ENCODE measurements at regions not wholly inside any gene's neighbourhood (a gene's known extent, or its start where the extent isn't known, plus 50 kb on each side); places are given as distances from the start of the nearest gene placed in this dataset.

GRCh38 chr16:76226481-76226880, 50.7 kb upstream of the CNTNAP4 start:
- Histone ChIP-seq H3K9me3 (peaks cover 0 to 4% (median 0%) of the 10 kb centered on the region in 3 donors), H3K36me3 (no peaks in the 10 kb centered on the region), H3K4me3 (no peak overlapping the region), H3K4me1 (no peaks in the 10 kb centered on the region), H3K27ac (no peak overlapping the region), H3K27me3 (no peaks in the 10 kb centered on the region)
- intact Hi-C loops (cut with DNase I; ENCODE audit: low total_unique reads): no loop called here
- no peak for DNase-seq
- TF ChIP-seq, protein P1, sequence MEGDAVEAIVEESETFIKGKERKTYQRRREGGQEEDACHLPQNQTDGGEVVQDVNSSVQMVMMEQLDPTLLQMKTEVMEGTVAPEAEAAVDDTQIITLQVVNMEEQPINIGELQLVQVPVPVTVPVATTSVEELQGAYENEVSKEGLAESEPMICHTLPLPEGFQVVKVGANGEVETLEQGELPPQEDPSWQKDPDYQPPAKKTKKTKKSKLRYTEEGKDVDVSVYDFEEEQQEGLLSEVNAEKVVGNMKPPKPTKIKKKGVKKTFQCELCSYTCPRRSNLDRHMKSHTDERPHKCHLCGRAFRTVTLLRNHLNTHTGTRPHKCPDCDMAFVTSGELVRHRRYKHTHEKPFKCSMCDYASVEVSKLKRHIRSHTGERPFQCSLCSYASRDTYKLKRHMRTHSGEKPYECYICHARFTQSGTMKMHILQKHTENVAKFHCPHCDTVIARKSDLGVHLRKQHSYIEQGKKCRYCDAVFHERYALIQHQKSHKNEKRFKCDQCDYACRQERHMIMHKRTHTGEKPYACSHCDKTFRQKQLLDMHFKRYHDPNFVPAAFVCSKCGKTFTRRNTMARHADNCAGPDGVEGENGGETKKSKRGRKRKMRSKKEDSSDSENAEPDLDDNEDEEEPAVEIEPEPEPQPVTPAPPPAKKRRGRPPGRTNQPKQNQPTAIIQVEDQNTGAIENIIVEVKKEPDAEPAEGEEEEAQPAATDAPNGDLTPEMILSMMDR (IDR thresholded peaks at IDR 0.05): no peak

Measured in tibial artery (tissue), 4 donors.